HL-60 (cell line): ENCODE measurements at regions not wholly inside any gene's neighbourhood (a gene's known extent, or its start where the extent isn't known, plus 50 kb on each side); places are given as distances from the start of the nearest gene placed in this dataset.

Experiments used
- GABPA ChIP-seq: IDR thresholded peaks from 2 replicates; pipeline ENCODE4 v1.6.1; 2012; ENCODE audit warnings: low read depth
- POLR2AphosphoS5 ChIP-seq: IDR thresholded peaks from 2 replicates; pipeline ENCODE4 v1.6.1; 2012; ENCODE audit warnings: low read depth
- TF ChIP-seq, protein P1 (sequence below): IDR thresholded peaks from one replicate; pipeline ENCODE4 v1.5.1; 2011; ENCODE audit warnings: low read length, control low read depth, inconsistent platforms; ENCODE audit not compliant: insufficient read depth
- TF ChIP-seq, protein P2 (sequence below): IDR thresholded peaks from 2 replicates; pipeline ENCODE4 v1.6.1; 2012; ENCODE audit warnings: low read depth; ENCODE audit not compliant: insufficient replicate concordance

DNA sequence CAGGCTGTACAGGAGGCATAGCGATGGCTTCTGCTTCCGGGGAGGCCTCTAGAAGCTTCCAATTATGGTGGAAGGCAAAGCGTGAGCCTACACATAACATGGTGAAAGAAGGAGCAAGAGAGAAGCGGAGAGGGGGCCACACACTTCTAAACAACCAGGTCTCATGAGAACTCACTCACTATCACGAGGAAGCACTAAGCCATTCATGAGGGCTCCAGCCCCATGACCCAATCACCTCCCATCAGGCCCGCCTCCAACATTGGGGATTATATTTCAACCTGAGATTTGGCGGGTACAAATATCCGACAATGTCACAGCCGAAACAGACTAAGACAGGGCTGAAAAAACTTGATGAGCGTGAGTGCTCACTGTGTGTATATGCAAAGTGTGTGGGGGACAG is 89.3 kb upstream of the CNIH3 start:
- TF ChIP-seq, protein P1, sequence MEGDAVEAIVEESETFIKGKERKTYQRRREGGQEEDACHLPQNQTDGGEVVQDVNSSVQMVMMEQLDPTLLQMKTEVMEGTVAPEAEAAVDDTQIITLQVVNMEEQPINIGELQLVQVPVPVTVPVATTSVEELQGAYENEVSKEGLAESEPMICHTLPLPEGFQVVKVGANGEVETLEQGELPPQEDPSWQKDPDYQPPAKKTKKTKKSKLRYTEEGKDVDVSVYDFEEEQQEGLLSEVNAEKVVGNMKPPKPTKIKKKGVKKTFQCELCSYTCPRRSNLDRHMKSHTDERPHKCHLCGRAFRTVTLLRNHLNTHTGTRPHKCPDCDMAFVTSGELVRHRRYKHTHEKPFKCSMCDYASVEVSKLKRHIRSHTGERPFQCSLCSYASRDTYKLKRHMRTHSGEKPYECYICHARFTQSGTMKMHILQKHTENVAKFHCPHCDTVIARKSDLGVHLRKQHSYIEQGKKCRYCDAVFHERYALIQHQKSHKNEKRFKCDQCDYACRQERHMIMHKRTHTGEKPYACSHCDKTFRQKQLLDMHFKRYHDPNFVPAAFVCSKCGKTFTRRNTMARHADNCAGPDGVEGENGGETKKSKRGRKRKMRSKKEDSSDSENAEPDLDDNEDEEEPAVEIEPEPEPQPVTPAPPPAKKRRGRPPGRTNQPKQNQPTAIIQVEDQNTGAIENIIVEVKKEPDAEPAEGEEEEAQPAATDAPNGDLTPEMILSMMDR: no peak
- no peak for TF ChIP-seq POLR2AphosphoS5
- TF ChIP-seq GABPA: no peak
- TF ChIP-seq, protein P2, sequence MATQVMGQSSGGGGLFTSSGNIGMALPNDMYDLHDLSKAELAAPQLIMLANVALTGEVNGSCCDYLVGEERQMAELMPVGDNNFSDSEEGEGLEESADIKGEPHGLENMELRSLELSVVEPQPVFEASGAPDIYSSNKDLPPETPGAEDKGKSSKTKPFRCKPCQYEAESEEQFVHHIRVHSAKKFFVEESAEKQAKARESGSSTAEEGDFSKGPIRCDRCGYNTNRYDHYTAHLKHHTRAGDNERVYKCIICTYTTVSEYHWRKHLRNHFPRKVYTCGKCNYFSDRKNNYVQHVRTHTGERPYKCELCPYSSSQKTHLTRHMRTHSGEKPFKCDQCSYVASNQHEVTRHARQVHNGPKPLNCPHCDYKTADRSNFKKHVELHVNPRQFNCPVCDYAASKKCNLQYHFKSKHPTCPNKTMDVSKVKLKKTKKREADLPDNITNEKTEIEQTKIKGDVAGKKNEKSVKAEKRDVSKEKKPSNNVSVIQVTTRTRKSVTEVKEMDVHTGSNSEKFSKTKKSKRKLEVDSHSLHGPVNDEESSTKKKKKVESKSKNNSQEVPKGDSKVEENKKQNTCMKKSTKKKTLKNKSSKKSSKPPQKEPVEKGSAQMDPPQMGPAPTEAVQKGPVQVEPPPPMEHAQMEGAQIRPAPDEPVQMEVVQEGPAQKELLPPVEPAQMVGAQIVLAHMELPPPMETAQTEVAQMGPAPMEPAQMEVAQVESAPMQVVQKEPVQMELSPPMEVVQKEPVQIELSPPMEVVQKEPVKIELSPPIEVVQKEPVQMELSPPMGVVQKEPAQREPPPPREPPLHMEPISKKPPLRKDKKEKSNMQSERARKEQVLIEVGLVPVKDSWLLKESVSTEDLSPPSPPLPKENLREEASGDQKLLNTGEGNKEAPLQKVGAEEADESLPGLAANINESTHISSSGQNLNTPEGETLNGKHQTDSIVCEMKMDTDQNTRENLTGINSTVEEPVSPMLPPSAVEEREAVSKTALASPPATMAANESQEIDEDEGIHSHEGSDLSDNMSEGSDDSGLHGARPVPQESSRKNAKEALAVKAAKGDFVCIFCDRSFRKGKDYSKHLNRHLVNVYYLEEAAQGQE: no peak
